Gastrocnemius medialis (tissue), 4 donors: ENCODE measurements at regions not wholly inside any gene's neighbourhood (a gene's known extent, or its start where the extent isn't known, plus 50 kb on each side); places are given as distances from the start of the nearest gene placed in this dataset.
"Not testable (repeated sequence)": the region's sequence is repeated elsewhere in the genome, so short reads cannot be mapped to it uniquely, and the experiment has no call there.

Source experiments
- POLR2A ChIP-seq, 2 donors: fragments of 450-650 bp; IDR thresholded peaks; one replicate each; pipeline ENCODE4 v1.6.1; 2017; ENCODE audit warnings: antibody characterized with exemption in 2 of 2, mild to moderate bottlenecking in 2 of 2, moderate library complexity in 2 of 2
- TF ChIP-seq, protein P1 (sequence below), 5 experiments: fragments of 450-650 bp in 3 of 5; fragments of 200-600 bp in 2 of 5; sonication (generic) in 2 of 5; IDR thresholded peaks in 4 of 5; conservative IDR thresholded peaks in 1 of 5; 1 replicate in 4 of 5; 2 replicates in 1 of 5; pipeline ENCODE4 v1.5.1; 2016 to 2019; ENCODE audit warnings: antibody characterized with exemption in 5 of 5, mild to moderate bottlenecking in 3 of 5, moderate library complexity in 3 of 5

DNA sequence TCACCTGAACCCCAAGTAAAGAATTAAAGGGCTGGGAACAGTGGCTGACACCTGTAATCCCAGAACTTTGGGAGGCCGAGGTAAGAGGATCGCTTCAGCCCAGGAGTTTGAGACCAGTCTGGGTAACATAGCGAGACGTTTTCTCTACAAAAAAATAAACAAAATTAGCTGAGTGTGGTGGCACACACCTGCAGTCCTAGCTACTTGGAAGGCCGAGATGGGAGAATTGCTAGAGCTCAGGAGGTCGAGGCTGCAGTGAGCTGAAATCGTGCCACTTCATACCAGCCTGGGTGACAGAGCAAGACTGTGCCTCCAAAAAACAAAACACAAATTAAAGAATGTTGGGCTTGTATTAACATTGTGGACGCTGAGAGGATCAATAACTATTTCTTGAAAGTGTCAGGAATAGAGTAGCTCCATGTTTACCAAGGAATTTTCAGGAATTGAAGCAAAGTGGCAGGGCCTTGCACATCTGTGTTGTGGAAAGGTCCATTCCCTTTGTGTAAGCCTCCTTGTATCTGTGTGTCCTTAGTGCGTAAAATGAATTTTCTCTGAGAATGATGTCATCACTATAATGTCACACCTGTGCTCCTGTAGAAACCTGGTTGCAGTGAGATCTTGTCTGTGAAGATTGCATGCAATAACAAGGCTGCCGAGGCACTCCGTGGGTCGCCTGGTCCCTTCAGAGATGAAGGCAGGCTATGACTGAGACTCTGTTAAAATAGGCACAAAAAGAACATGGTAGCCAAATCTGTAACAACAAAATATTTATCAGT is 2692.6 kb upstream of the DEFB115 start:
- TF ChIP-seq, protein P1, sequence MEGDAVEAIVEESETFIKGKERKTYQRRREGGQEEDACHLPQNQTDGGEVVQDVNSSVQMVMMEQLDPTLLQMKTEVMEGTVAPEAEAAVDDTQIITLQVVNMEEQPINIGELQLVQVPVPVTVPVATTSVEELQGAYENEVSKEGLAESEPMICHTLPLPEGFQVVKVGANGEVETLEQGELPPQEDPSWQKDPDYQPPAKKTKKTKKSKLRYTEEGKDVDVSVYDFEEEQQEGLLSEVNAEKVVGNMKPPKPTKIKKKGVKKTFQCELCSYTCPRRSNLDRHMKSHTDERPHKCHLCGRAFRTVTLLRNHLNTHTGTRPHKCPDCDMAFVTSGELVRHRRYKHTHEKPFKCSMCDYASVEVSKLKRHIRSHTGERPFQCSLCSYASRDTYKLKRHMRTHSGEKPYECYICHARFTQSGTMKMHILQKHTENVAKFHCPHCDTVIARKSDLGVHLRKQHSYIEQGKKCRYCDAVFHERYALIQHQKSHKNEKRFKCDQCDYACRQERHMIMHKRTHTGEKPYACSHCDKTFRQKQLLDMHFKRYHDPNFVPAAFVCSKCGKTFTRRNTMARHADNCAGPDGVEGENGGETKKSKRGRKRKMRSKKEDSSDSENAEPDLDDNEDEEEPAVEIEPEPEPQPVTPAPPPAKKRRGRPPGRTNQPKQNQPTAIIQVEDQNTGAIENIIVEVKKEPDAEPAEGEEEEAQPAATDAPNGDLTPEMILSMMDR (IDR thresholded peaks at IDR 0.05 in 4 of 5, conservative IDR thresholded peaks at IDR 0.05 in 1 of 5) = not testable (repeated sequence)
- TF ChIP-seq POLR2A (IDR thresholded peaks at IDR 0.05) = not testable (repeated sequence)
